Memory B cell (primary cell): ENCODE measurements at regions not wholly inside any gene's neighbourhood (a gene's known extent, or its start where the extent isn't known, plus 50 kb on each side); places are given as distances from the start of the nearest gene placed in this dataset.

Source experiments
- ATAC-seq: fragments of 150-1000 bp; cut with Tn5 transposase; 2 replicates; pipeline ENCODE4 v1.10.0; 2021; ENCODE audit warnings: low read depth, mild to moderate bottlenecking, moderate library complexity
- DNase-seq, 2 donors: peaks; one replicate each; pipeline ENCODE4 v3.0.0; 2022; ENCODE audit warnings: low spot score in 2 of 2
- H3K27ac Mint-ChIP-seq: one replicate; pipeline ENCODE4 v1.8.0; 2022; ENCODE audit warnings: mild to moderate bottlenecking, moderate library complexity, mixed read lengths
- H3K27me3 Mint-ChIP-seq: one replicate; pipeline ENCODE4 v1.8.0; 2022; ENCODE audit warnings: mixed read lengths
- H3K36me3 Mint-ChIP-seq: one replicate; pipeline ENCODE4 v1.8.0; 2022; ENCODE audit warnings: mild to moderate bottlenecking, mixed read lengths
- H3K4me1 Mint-ChIP-seq: one replicate; pipeline ENCODE4 v1.8.0; 2022; ENCODE audit warnings: mixed read lengths
- H3K4me3 Mint-ChIP-seq: one replicate; pipeline ENCODE4 v1.8.0; 2022; ENCODE audit warnings: mild to moderate bottlenecking, moderate library complexity, mixed read lengths
- H3K9me3 Mint-ChIP-seq: one replicate; pipeline ENCODE4 v1.8.0; 2022; ENCODE audit warnings: mixed read lengths

DNA sequence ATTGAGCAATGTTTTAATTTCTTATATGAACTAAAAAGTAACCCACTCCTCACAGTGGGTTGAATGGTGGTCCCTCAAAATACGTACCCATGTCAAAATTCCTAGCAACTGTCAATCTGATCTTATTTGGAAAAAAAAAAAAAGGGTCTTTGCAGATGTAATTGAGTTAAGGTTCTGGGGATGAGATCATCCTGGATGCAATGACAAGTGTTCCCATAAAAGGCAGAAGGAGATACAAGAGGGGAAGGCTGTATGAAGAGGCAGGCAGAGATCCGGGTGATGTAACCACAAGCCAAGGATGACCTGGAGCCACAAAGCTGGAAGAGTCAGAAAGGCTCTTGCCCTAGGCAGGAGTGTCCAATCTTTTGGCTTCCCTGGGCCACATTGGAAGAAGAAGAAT, 516.3 kb upstream of the MKI67 start:
- no peak overlapping the region for H3K4me3 Mint-ChIP-seq
- DNase-seq = no peak
- H3K9me3 Mint-ChIP-seq = peaks cover 4% of the 10 kb centered on the region
- no peak overlapping the region for H3K27ac Mint-ChIP-seq
- no peaks in the 10 kb centered on the region for H3K36me3 Mint-ChIP-seq
- no peak for ATAC-seq
- no peaks in the 10 kb centered on the region for H3K4me1 Mint-ChIP-seq
- no peaks in the 10 kb centered on the region for H3K27me3 Mint-ChIP-seq

DNA sequence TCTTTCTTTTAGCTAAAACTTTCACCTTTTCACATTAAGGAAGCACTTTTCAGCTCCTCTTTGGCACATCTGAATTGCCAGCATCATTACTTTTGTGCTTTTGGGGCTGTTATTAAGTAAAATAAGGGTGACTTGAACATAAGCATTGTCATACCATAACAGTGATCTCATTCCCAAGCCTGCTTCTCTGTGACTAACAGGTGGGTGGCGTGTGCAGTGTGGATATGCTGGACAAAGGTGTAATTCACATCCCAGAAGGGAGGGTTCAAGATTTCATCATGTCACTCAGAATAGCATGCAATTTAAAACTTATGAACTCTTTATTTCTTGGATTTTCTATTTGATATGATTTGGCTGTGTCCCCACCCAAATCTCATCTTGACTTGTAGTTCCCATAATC, 517.4 kb upstream of the MKI67 start:
- no peak for DNase-seq
- Mint-ChIP-seq H3K4me3 (no peak overlapping the region), H3K9me3 (peaks cover 1% of the 10 kb centered on the region), H3K36me3 (no peaks in the 10 kb centered on the region), H3K4me1 (no peaks in the 10 kb centered on the region), H3K27me3 (no peaks in the 10 kb centered on the region), H3K27ac (no peak overlapping the region)
- no peak for ATAC-seq

- no peaks in the 10 kb centered on the region for H3K36me3 Mint-ChIP-seq
- DNase-seq (no peak), ATAC-seq (no peak)
Measured at GRCh38 chr10:128645486-128645885, 519.3 kb upstream of the MKI67 start.

DNA sequence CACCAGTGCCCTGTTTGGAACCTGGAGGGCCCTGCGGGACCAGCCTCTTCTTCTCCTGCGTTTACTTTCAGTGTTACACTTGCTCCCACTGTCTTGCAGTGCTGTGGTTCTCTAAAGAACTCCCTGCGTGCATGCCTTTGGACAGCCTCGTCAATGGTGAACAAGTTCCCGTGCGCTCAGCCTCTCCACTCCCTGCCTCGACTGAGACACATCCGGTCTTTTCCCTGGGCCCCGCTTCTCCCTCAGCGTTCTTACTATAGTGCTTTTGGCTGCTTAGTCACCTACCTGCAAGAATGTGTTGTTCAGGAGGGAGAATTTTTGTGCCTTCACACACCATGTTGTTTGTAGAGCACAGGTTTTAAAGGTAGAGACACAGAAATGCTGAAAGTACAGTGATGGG, 520.7 kb upstream of the MKI67 start:
- DNase-seq (no peak), ATAC-seq (no peak)
- H3K27me3 Mint-ChIP-seq = no peaks in the 10 kb centered on the region
- no peaks in the 10 kb centered on the region for H3K36me3 Mint-ChIP-seq
- H3K4me3 Mint-ChIP-seq = no peak overlapping the region
- H3K4me1 Mint-ChIP-seq = no peaks in the 10 kb centered on the region
- H3K9me3 Mint-ChIP-seq = no peaks in the 10 kb centered on the region
- H3K27ac Mint-ChIP-seq = no peak overlapping the region

More at GRCh38 chr10:128645486-128645885, 519.3 kb upstream of the MKI67 start:
- Mint-ChIP-seq H3K27ac (no peak overlapping the region), H3K4me3 (no peak overlapping the region), H3K4me1 (no peaks in the 10 kb centered on the region), H3K27me3 (no peaks in the 10 kb centered on the region), H3K9me3 (no peaks in the 10 kb centered on the region)

DNA sequence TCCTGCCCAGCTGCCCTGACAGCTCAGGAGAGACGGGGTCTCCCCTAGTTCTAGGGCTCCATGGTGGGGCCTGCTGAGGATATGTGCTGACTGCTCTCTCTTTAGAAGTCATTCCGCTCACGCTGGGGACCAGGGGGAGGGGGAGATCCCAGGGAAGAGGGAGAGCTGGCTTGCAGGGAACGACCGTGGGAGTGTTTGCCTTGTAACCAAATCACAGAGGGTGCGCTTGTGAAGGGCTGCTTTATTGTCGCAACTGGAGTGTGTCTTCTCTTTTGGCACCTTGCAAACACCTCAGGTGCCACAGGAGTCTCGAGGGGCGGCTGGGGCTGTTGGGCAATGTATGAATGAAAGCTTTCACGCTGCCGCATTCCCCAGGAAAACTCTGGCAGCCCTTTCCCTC, 531.3 kb upstream of the MKI67 start:
- Mint-ChIP-seq H3K4me1 (no peaks in the 10 kb centered on the region), H3K9me3 (peaks cover 2% of the 10 kb centered on the region), H3K27me3 (no peaks in the 10 kb centered on the region), H3K36me3 (no peaks in the 10 kb centered on the region), H3K4me3 (no peak overlapping the region), H3K27ac (no peak overlapping the region)
- DNase-seq = no peak
- ATAC-seq = no peak

GRCh38 chr10:128660726-128661125, 534.5 kb upstream of the MKI67 start:
- Mint-ChIP-seq H3K4me3 (no peak overlapping the region), H3K4me1 (no peaks in the 10 kb centered on the region), H3K36me3 (no peaks in the 10 kb centered on the region), H3K9me3 (peaks cover 3% of the 10 kb centered on the region), H3K27me3 (no peaks in the 10 kb centered on the region), H3K27ac (no peak overlapping the region)
- DNase-seq = no peak
- ATAC-seq = no peak

DNA sequence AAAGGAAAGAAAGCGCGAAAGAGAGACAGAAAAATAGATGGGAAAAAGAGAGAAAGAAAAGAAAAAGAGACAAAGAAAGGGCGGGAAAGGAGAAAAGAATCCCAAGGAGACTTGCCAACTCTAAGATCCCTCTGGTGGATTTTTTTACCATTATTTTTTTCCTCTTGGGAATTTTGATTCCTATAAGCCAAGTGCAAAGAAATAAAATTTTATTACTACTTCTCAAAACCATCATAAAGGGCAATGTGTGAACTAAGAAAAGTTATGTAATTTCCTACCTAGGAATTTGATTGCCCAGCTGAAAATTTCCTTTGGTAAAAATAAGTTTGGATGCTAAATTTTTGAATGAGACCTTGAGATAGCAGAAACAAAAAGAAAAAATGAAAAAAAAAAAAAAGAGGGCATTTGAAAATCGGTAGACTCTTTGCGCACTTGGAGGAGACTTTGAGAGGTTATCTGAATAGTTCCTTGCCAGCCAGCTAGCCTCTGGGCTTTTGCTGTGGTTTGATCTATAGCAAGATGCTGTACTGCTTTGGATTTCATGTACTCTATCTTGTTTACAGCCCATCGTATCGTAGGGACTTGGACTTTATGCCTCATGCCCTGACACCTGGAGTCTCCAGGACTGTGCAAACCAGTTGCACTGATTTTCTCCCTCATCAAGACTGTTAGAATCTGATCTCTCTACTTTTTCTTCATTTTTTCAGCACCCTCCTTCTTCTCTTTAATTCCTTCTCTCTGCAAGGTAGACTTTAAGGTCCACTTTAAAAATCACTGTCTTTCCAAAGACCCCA, 535.4 kb upstream of the MKI67 start:
- ATAC-seq (no peak), DNase-seq (no peak)
- Mint-ChIP-seq H3K27ac (no peak overlapping the region), H3K4me3 (no peak overlapping the region), H3K9me3 (peaks cover 3% of the 10 kb centered on the region), H3K4me1 (no peaks in the 10 kb centered on the region), H3K36me3 (no peaks in the 10 kb centered on the region), H3K27me3 (no peaks in the 10 kb centered on the region)

DNA sequence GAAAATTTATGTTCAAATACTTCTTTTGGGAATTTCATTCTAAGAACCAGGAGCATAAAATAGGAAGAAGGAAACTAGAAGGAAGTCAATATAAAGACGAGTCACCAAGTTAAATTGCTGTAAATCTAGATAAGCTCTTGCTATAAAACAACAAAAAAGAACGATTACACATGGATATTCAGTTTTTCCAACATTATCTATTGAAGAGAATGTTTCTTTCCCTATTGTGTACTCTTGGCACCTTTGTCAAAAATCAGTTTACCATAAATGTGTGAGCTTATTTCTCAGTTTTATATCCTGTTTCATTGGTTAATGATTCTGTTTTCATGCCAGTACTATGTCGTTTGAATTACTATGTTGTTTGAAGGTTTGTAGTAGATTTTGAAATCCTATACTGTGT, 536.3 kb upstream of the MKI67 start:
- H3K9me3 Mint-ChIP-seq = peaks cover 3% of the 10 kb centered on the region
- no peaks in the 10 kb centered on the region for H3K27me3 Mint-ChIP-seq
- H3K4me3 Mint-ChIP-seq = no peak overlapping the region
- DNase-seq (no peak), ATAC-seq (no peak)
- H3K27ac Mint-ChIP-seq = no peak overlapping the region
- H3K36me3 Mint-ChIP-seq = no peaks in the 10 kb centered on the region
- H3K4me1 Mint-ChIP-seq = no peaks in the 10 kb centered on the region

GRCh38 chr10:128664729-128665128, 538.5 kb upstream of the MKI67 start:
- Mint-ChIP-seq H3K9me3 (peaks cover 4% of the 10 kb centered on the region), H3K27ac (no peak overlapping the region), H3K4me1 (no peaks in the 10 kb centered on the region), H3K27me3 (no peaks in the 10 kb centered on the region), H3K36me3 (no peaks in the 10 kb centered on the region), H3K4me3 (no peak overlapping the region)
- DNase-seq (no peak), ATAC-seq (no peak)

- no peaks in the 10 kb centered on the region for H3K36me3 Mint-ChIP-seq
- no peaks in the 10 kb centered on the region for H3K4me1 Mint-ChIP-seq
- peaks cover 2% of the 10 kb centered on the region for H3K27me3 Mint-ChIP-seq
- DNase-seq = no peak
- H3K9me3 Mint-ChIP-seq = peaks cover 2% of the 10 kb centered on the region
- H3K27ac Mint-ChIP-seq = no peak overlapping the region
- no peak for ATAC-seq
- H3K4me3 Mint-ChIP-seq = no peak overlapping the region
Measured at GRCh38 chr10:128675405-128675804, 549.2 kb upstream of the MKI67 start.

DNA sequence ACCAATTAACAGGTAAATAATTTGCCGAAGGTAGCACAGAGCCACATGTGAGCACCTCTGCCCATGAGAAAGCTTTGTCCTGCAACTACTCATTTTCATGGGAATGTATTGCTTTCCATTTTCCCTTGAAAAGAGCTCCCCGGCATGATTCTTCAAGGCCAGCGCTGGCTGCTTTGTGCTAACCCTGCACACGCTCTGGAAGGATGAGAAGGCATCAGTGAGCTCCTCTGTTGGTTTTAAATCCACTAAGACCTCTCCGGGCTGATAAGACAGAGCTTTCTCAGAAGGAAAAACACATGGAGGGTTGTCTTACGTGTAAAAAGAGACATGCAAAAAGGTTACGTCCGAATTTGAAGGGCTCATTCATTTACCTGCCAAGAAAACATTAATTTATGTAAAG, 553.9 kb upstream of the MKI67 start:
- no peak for DNase-seq
- no peak overlapping the region for H3K27ac Mint-ChIP-seq
- H3K4me1 Mint-ChIP-seq = no peaks in the 10 kb centered on the region
- H3K9me3 Mint-ChIP-seq = peaks cover 2% of the 10 kb centered on the region
- no peaks in the 10 kb centered on the region for H3K36me3 Mint-ChIP-seq
- H3K4me3 Mint-ChIP-seq = no peak overlapping the region
- H3K27me3 Mint-ChIP-seq = peaks cover 2% of the 10 kb centered on the region
- ATAC-seq = no peak

DNA sequence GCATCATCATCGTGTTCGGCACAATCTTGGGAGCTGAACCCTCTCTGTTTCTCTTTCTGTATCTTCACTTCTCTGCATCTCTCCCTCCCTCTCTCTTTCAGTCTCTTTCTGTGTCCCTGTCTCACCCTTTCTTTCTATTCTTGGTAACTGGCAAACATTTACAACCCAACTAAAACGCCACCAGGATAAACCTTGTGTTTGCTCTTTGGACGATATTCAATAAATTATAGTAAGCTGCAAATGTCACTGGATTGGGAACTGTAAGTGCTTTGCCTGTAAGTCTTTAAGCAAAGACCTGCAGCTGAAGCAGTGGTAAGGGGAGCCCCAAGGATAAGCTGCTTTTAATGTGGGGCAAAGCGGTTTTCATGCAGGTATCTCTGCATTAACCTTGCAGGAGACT, 558.0 kb upstream of the MKI67 start:
- DNase-seq (no peak), ATAC-seq (no peak)
- Mint-ChIP-seq H3K9me3 (no peaks in the 10 kb centered on the region), H3K36me3 (no peaks in the 10 kb centered on the region), H3K4me3 (no peak overlapping the region), H3K27ac (no peak overlapping the region), H3K27me3 (peaks cover 2% of the 10 kb centered on the region), H3K4me1 (no peaks in the 10 kb centered on the region)

DNA sequence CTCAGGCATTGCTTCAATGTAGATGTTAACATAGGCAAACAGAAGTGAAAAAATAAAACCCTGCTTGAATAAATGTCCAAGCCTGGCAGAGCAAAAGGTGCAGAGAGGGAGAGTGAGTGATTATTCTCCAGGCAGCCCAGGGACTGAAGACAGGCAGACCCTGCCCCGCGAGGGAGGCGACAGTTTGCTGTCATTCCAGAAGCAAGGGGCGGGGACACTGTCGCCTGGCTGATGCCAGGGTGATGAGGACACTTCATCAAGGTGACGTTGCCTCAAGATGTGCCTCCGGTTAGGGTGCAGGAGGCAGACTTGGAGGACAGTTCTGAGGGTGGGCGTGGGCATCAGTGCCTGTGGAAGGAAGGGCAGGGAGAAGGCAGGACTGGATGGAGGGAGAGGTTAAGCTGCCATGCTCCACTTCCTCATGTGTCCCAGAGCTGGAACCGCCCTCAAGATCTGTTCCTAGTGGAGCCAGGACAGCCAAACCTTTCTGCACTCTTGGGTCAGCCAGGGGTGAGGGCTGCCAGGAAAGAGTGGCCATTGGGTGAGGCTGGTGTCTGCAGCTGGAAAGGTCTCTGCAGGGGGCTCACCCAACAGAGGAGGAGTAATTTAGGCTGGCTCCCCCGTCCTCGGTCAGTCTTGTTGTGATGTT, 560.5 kb upstream of the MKI67 start:
- Mint-ChIP-seq H3K4me1 (no peaks in the 10 kb centered on the region), H3K9me3 (no peaks in the 10 kb centered on the region), H3K27me3 (no peaks in the 10 kb centered on the region), H3K36me3 (no peaks in the 10 kb centered on the region), H3K27ac (no peak overlapping the region), H3K4me3 (no peak overlapping the region)
- no peak for ATAC-seq
- DNase-seq = no peak

DNA sequence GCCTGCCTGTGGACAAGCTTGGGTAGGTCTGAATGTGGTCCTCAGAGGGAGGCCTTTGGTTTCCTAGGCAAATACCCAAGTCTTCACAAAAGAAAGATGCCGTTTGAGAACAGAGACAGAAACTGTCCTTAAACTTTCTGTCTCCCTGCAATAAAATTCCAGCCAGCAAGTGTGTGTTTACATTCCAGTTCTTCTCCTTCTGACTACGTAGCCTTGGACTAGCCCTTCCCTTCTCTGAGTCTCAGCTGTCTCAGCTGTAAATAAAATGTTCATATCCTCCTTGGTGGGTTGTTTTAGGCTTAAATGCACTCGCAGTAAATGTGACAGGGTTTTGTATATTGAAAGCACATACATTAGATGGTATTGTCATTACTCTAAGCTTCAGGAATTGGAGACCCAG, 561.2 kb upstream of the MKI67 start:
- Mint-ChIP-seq H3K4me1 (no peaks in the 10 kb centered on the region), H3K9me3 (no peaks in the 10 kb centered on the region), H3K36me3 (no peaks in the 10 kb centered on the region), H3K27me3 (no peaks in the 10 kb centered on the region), H3K27ac (no peak overlapping the region), H3K4me3 (no peak overlapping the region)
- ATAC-seq (no peak), DNase-seq (no peak)
